GM19239 (cell line): ENCODE measurements at regions not wholly inside any gene's neighbourhood (a gene's known extent, or its start where the extent isn't known, plus 50 kb on each side); places are given as distances from the start of the nearest gene placed in this dataset.

Experiments used
- DNase-seq: peaks from one replicate; pipeline ENCODE4 v3.0.0; 2011; ENCODE audit warnings: low spot score; ENCODE audit not compliant: insufficient read length
- FAIRE-seq: peaks from 2 replicates; lab custom pipeline; 2011; peaks lifted over from hg19 to GRCh38; lab: Jason Lieb, UNC

- no peak for FAIRE-seq
- no peak for DNase-seq
These were observed 176.0 kb downstream of the ESRRB start for GRCh38 chr14:76551906-76552305.

GRCh38 chr14:76564471-76565422 lies 188.8 kb downstream of the ESRRB start:
- DNase-seq = no peak
- no peak for FAIRE-seq

- FAIRE-seq = no peak
- no peak for DNase-seq
These were observed 190.5 kb downstream of the ESRRB start for GRCh38 chr14:76566439-76566838.

- DNase-seq (no peak), FAIRE-seq (no peak)
These were observed 186.7 kb upstream of the VASH1 start for GRCh38 chr14:76574416-76575095.

- DNase-seq = no peak
- FAIRE-seq = no peak
These were observed 186.2 kb upstream of the VASH1 start for GRCh38 chr14:76575108-76575507.

GRCh38 chr14:76576047-76576741 lies 185.1 kb upstream of the VASH1 start:
- DNase-seq (no peak), FAIRE-seq (no peak)

- FAIRE-seq = no peak
- DNase-seq = no peak
These were observed 184.2 kb upstream of the VASH1 start for GRCh38 chr14:76577090-76577489.

- DNase-seq (no peak), FAIRE-seq (no peak)
These were observed 183.4 kb upstream of the VASH1 start for GRCh38 chr14:76577837-76578236.

- no peak for DNase-seq
- FAIRE-seq = no peak
These were observed 180.9 kb upstream of the VASH1 start for GRCh38 chr14:76580399-76580798.

- DNase-seq = no peak
- no peak for FAIRE-seq
These were observed 180.3 kb upstream of the VASH1 start for GRCh38 chr14:76580967-76581366.

GRCh38 chr14:76581592-76581991 lies 179.7 kb upstream of the VASH1 start:
- FAIRE-seq (no peak), DNase-seq (no peak)

GRCh38 chr14:76582447-76582846 lies 178.8 kb upstream of the VASH1 start:
- DNase-seq = no peak
- no peak for FAIRE-seq

- FAIRE-seq = no peak
- DNase-seq = no peak
These were observed 178.1 kb upstream of the VASH1 start for GRCh38 chr14:76583174-76583573.

- DNase-seq (no peak), FAIRE-seq (no peak)
These were observed 177.5 kb upstream of the VASH1 start for GRCh38 chr14:76583805-76584204.

- DNase-seq (no peak), FAIRE-seq (no peak)
These were observed 177.0 kb upstream of the VASH1 start for GRCh38 chr14:76584271-76584702.

- no peak for FAIRE-seq
These were observed 175.7 kb upstream of the VASH1 start for GRCh38 chr14:76585616-76586015.

GRCh38 chr14:76589246-76589645 lies 172.0 kb upstream of the VASH1 start:
- no peak for FAIRE-seq

More at GRCh38 chr14:76585616-76586015, 175.7 kb upstream of the VASH1 start:
- no peak for DNase-seq

GRCh38 chr14:76591266-76591665 lies 170.0 kb upstream of the VASH1 start:
- no peak for FAIRE-seq

More at GRCh38 chr14:76589246-76589645, 172.0 kb upstream of the VASH1 start:
- no peak for DNase-seq

GRCh38 chr14:76595266-76595665 lies 166.0 kb upstream of the VASH1 start:
- DNase-seq (no peak), FAIRE-seq (no peak)

More at GRCh38 chr14:76591266-76591665, 170.0 kb upstream of the VASH1 start:
- DNase-seq = no peak

- DNase-seq (no peak), FAIRE-seq (no peak)
These were observed 163.9 kb upstream of the VASH1 start for GRCh38 chr14:76597387-76597786.

- no peak for DNase-seq
- no peak for FAIRE-seq
These were observed 162.1 kb upstream of the VASH1 start for GRCh38 chr14:76599141-76599540.
